HG03558 (cell line): ENCODE measurements at regions not wholly inside any gene's neighbourhood (a gene's known extent, or its start where the extent isn't known, plus 50 kb on each side); places are given as distances from the start of the nearest gene placed in this dataset.
"Not testable (repeated sequence)": the region's sequence is repeated elsewhere in the genome, so short reads cannot be mapped to it uniquely, and the experiment has no call there.

ENCODE experiments used
- ATAC-seq: cut with Tn5 transposase; IDR thresholded peaks from one replicate; pipeline ENCODE4 v1.9.1; 2021; ENCODE audit warnings: moderate number of reproducible peaks; ENCODE audit not compliant: unreplicated experiment; ENCODE audit errors: extremely low read depth

- not testable (repeated sequence) for ATAC-seq
Measured at GRCh38 chr10:46645110-46645509, 66.2 kb downstream of the SYT15 start.

- not testable (repeated sequence) for ATAC-seq
Measured at GRCh38 chr10:46646132-46646531, 67.2 kb downstream of the SYT15 start.

- ATAC-seq, result not testable (repeated sequence)
Measured at GRCh38 chr10:46650967-46651366, 72.0 kb downstream of the SYT15 start.

- not testable (repeated sequence) for ATAC-seq
Measured at GRCh38 chr10:46657437-46657836, 78.5 kb downstream of the SYT15 start.

GRCh38 chr10:46660027-46660834 is 81.3 kb downstream of the SYT15 start:
- not testable (repeated sequence) for ATAC-seq

- ATAC-seq, result not testable (repeated sequence)
Measured at GRCh38 chr10:46660835-46661164, 81.9 kb downstream of the SYT15 start.

GRCh38 chr10:46665536-46665935 is 86.6 kb downstream of the SYT15 start:
- not testable (repeated sequence) for ATAC-seq

- not testable (repeated sequence) for ATAC-seq
Measured at GRCh38 chr10:46668357-46668997, 89.5 kb downstream of the SYT15 start.

- not testable (repeated sequence) for ATAC-seq
Measured at GRCh38 chr10:46677836-46678435, 99.0 kb downstream of the SYT15 start.

- not testable (repeated sequence) for ATAC-seq
Measured at GRCh38 chr10:46691397-46691796, 112.5 kb downstream of the SYT15 start.

- not testable (repeated sequence) for ATAC-seq
Measured at GRCh38 chr10:46693218-46693617, 114.3 kb downstream of the SYT15 start.

- ATAC-seq, result not testable (repeated sequence)
Measured at GRCh38 chr10:46717264-46717663, 138.3 kb downstream of the SYT15 start.

GRCh38 chr10:46718014-46718413 is 139.1 kb downstream of the SYT15 start:
- not testable (repeated sequence) for ATAC-seq

GRCh38 chr10:46720386-46720785 is 141.5 kb downstream of the SYT15 start:
- ATAC-seq, result not testable (repeated sequence)

- ATAC-seq, result not testable (repeated sequence)
Measured at GRCh38 chr10:46720811-46721518, 142.0 kb downstream of the SYT15 start.

GRCh38 chr10:46724258-46724657 is 145.3 kb downstream of the SYT15 start:
- ATAC-seq, result not testable (repeated sequence)

GRCh38 chr10:46728359-46728758 is 149.4 kb downstream of the SYT15 start:
- not testable (repeated sequence) for ATAC-seq

GRCh38 chr10:46730729-46731128 is 151.8 kb downstream of the SYT15 start:
- ATAC-seq, result not testable (repeated sequence)

- ATAC-seq, result not testable (repeated sequence)
Measured at GRCh38 chr10:46733635-46734261, 154.8 kb downstream of the SYT15 start.

- ATAC-seq, result not testable (repeated sequence)
Measured at GRCh38 chr10:46734262-46734642, 155.3 kb downstream of the SYT15 start.
